ENCODE measurements at regions not wholly inside any gene's neighbourhood (a gene's known extent, or its start where the extent isn't known, plus 50 kb on each side); places are given as distances from the start of the nearest gene placed in this dataset.

- Mint-ChIP-seq H3K27me3 (ENCODE audit: low read depth) (peaks cover 1% of the 10 kb centered on the region; the same call in 1 of the 2 replicates), H3K4me3 (no peak overlapping the region), H3K36me3 (ENCODE audit: insufficient read depth in 1 of 3, low read depth in 3 of 3) (no peaks in the 10 kb centered on the region), H3K27ac (peak overlapping the region; percentile 27 to 82 (median 44); a peak in 4 of 7 replicates), H3K4me1 (peaks cover 59 to 69% of the 10 kb centered on the region in 2 experiments), H3K9me3 (no peaks in the 10 kb centered on the region; a peak in 2 of 5 replicates)
- no peak overlapping the region for H3K23ac ChIP-seq (ENCODE audit: insufficient read length, low read depth, low read length)
- H4K91ac ChIP-seq (ENCODE audit: insufficient read length, low read depth, low read length) = no peak overlapping the region
- no peaks in the 10 kb centered on the region for H3K79me1 ChIP-seq (ENCODE audit: insufficient read depth, low read depth, low read length, poor library complexity, severe bottlenecking)
- H2BK15ac ChIP-seq (ENCODE audit: low read depth, low read length) = no peak overlapping the region
- no peak overlapping the region for H3K56ac ChIP-seq (ENCODE audit: insufficient read length, low read depth, low read length)
- H3K4me2 ChIP-seq (ENCODE audit: insufficient read depth, insufficient read length, low read length) = no peak overlapping the region
- no peak overlapping the region for H2BK12ac ChIP-seq (ENCODE audit: insufficient read length, low read depth, low read length)
- no peak overlapping the region for H2BK5ac ChIP-seq (ENCODE audit: insufficient read length, low read length)
- WGBS (ENCODE audit: extremely low coverage, insufficient read length, low lambda C conversion rate) = no CpG with 5 or more reads among the region's 24 CpGs
- no peak overlapping the region for H2AFZ ChIP-seq (ENCODE audit: low read length)
- no peaks in the 10 kb centered on the region for H3K79me2 ChIP-seq (ENCODE audit: insufficient read depth, low read length)
- no peak overlapping the region for H3K9ac ChIP-seq (ENCODE audit: extremely low read depth, insufficient read length, low read length)
- H4K20me1 ChIP-seq (ENCODE audit: control insufficient read depth, insufficient read depth, insufficient read length) = no peaks in the 10 kb centered on the region
- no peak overlapping the region for H2BK20ac ChIP-seq (ENCODE audit: low read depth, low read length, poor library complexity, severe bottlenecking)
- no peak overlapping the region for H4K5ac ChIP-seq (ENCODE audit: insufficient read length, low read depth, low read length)
- no peak overlapping the region for H3T11ph ChIP-seq (ENCODE audit: low read length)
- peak; percentile 18 for DNase-seq
- H3K9me3 ChIP-seq (ENCODE audit: control insufficient read depth, low read depth, low read length) = no peaks in the 10 kb centered on the region
- 0 out of 2 replicates have a peak, but pooled peaks cover 2% of the 10 kb centered on the region for H3K4me1 ChIP-seq (ENCODE audit: insufficient read depth, low read length)
- H4K8ac ChIP-seq (replicated peaks; ENCODE audit: insufficient read length, low read depth, low read length) = no peak overlapping the region
- TF ChIP-seq CTCF (conservative IDR thresholded peaks at IDR 0.05) = no peak
- no peaks in the 10 kb centered on the region for H3K23me2 ChIP-seq (ENCODE audit: insufficient read length, low read depth, low read length, poor library complexity, severe bottlenecking)
- no peak overlapping the region for H2BK120ac ChIP-seq (ENCODE audit: low read depth, low read length, poor library complexity, severe bottlenecking)
- no peak overlapping the region for H3K27ac ChIP-seq (ENCODE audit: insufficient read length, low read depth, low read length)
- H3K27me3 ChIP-seq (ENCODE audit: insufficient read depth, low read length) = 0 out of 2 replicates have a peak, but pooled peaks cover 3% of the 10 kb centered on the region
- peak overlapping the region; percentile 4; the same call in 1 of the 2 replicates for H3K14ac ChIP-seq (ENCODE audit: insufficient read depth, low read length)
- H3K4ac ChIP-seq (ENCODE audit: low read depth, low read length) = no peak overlapping the region
- H3K18ac ChIP-seq (ENCODE audit: insufficient read length, low read depth, low read length) = no peak overlapping the region
- no peak overlapping the region for H2AK5ac ChIP-seq (ENCODE audit: insufficient read length, low read length)
Observed at GRCh38 chr2:8574196-8575037, 107.4 kb upstream of the ID2 start.

All from H9 (cell line).